ENCODE measurements at regions not wholly inside any gene's neighbourhood (a gene's known extent, or its start where the extent isn't known, plus 50 kb on each side); places are given as distances from the start of the nearest gene placed in this dataset.

DNA sequence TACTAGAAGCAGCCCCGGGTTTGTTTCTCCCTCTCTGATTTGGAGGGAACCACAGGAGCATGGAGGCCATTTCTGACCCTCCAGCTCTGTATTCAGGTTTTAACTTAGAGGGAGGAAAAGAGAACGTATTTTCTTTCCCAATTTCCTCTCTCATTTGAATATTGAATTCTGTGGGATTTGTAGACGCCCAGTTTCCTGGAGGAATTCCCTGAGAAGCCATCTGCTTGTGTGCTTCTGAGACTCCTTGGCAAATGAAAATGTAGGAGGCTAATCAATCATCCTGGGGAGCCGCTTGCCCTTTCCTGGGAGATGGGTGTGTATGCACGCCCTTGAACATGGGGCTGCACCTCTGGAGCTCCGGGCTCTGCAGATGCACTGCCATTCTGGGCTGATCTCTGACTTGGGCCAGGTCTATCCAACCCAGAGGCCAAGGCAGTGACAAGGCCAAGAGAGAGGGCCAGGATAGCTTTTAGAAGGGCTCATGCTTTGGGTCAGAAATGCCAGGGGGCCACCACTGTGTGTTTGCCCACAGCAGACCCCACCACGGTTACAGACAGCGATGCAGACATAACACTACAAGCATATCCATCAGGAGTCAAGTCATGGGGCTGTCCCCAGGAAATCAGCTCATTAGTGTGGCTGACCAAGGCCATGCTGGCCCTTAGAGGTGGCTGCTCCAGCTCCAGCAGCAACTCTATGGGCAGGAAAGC lies 174.5 kb downstream of the C5orf15 start:
- no peaks in the 10 kb centered on the region for H3K4me1 ChIP-seq
- TF ChIP-seq EP300 (IDR thresholded peaks at IDR 0.05) = no peak
- no peak for TF ChIP-seq POLR2A (IDR thresholded peaks at IDR 0.05)
- TF ChIP-seq, protein P1, sequence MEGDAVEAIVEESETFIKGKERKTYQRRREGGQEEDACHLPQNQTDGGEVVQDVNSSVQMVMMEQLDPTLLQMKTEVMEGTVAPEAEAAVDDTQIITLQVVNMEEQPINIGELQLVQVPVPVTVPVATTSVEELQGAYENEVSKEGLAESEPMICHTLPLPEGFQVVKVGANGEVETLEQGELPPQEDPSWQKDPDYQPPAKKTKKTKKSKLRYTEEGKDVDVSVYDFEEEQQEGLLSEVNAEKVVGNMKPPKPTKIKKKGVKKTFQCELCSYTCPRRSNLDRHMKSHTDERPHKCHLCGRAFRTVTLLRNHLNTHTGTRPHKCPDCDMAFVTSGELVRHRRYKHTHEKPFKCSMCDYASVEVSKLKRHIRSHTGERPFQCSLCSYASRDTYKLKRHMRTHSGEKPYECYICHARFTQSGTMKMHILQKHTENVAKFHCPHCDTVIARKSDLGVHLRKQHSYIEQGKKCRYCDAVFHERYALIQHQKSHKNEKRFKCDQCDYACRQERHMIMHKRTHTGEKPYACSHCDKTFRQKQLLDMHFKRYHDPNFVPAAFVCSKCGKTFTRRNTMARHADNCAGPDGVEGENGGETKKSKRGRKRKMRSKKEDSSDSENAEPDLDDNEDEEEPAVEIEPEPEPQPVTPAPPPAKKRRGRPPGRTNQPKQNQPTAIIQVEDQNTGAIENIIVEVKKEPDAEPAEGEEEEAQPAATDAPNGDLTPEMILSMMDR (IDR thresholded peaks at IDR 0.05) = no peak
- 82 to 85% methylated on average over 7 to 8 of the region's 8 CpGs for WGBS, 2 donors
- H3K27ac ChIP-seq = no peak overlapping the region
- H3K27me3 ChIP-seq = no peaks in the 10 kb centered on the region
- H3K36me3 ChIP-seq = no peaks in the 10 kb centered on the region
- DNase-seq (ENCODE audit: low spot score in 2 of 2) = no peak
- no peak overlapping the region for H3K4me3 ChIP-seq
- H3K9me3 ChIP-seq = no peaks in the 10 kb centered on the region

DNA sequence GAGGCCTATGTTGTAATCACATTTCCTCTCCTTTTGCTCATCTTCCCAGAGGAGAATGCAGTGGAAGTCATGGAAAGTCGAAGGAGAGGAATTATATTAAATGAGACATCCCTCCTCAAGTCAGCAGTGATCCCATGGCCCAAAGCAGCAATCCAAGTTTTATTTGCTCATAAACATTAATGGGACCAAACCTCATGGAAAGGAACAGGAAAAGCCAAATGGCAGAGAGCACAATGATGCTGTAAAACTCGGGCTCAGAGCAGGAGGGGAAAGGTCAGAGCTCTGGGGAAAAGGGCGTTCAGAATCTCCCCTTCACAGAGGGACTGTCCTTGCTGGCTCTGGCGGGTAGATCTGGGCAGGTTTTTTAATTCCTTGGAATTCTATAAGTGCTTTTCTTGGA lies 175.8 kb downstream of the C5orf15 start:
- DNase-seq (ENCODE audit: low spot score in 2 of 2) = no peak
- 22 to 23% methylated on average over 4 of the region's 4 CpGs for WGBS, 2 donors
- H3K27me3 ChIP-seq = no peaks in the 10 kb centered on the region
- no peak overlapping the region for H3K27ac ChIP-seq
- H3K4me1 ChIP-seq = no peaks in the 10 kb centered on the region
- H3K4me3 ChIP-seq = no peak overlapping the region
- TF ChIP-seq EP300 (IDR thresholded peaks at IDR 0.05) (no peak), POLR2A (IDR thresholded peaks at IDR 0.05) (no peak)
- TF ChIP-seq, protein P1 (IDR thresholded peaks at IDR 0.05) = no peak
- H3K36me3 ChIP-seq = no peaks in the 10 kb centered on the region
- no peaks in the 10 kb centered on the region for H3K9me3 ChIP-seq

DNA sequence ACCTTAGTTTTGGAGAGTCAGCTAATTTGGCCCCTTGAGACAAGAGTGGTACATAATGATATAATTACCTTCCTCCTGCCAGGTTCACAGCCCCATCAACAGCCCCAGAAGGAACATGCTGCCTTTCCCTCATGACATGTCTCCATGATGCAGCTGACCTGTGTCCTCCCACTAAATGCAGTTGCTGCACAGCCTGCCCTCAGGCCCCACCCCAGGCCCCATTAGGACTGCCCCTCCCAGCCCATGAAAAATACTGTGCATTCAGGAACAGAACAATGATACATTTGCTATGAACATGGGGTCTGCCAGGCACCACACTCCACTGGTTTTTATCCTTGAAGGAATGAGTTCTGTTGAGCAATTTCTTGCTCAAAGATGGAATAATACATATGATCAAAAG lies 176.4 kb downstream of the C5orf15 start:
- Histone ChIP-seq H3K27me3 (no peaks in the 10 kb centered on the region), H3K36me3 (no peaks in the 10 kb centered on the region), H3K27ac (no peak overlapping the region), H3K9me3 (no peaks in the 10 kb centered on the region), H3K4me3 (no peak overlapping the region), H3K4me1 (no peaks in the 10 kb centered on the region)
- no peak for DNase-seq (ENCODE audit: low spot score in 2 of 2)
- TF ChIP-seq POLR2A (IDR thresholded peaks at IDR 0.05) (no peak), EP300 (IDR thresholded peaks at IDR 0.05) (no peak)
- TF ChIP-seq, protein P1 (IDR thresholded peaks at IDR 0.05) = no peak

DNA sequence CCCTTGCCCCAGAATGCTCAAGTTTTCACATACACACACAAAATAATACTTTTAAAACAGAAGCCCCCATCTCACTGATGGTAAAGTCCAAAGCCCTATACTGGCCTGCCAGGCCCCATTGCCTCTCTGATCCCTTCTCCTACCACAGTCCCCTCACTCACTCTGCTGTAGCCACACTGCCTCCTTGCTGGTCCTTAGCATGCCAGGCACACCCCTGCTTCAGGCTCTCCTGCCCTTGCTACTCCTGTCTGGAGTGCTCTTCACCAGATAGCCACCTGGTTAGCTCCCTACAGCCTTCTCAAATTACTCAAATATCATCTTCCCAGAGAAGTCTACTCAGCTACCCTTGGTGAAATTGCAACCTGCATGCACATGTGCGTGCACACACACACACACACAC lies 177.5 kb downstream of the C5orf15 start:
- H3K4me3 ChIP-seq = no peak overlapping the region
- no peaks in the 10 kb centered on the region for H3K4me1 ChIP-seq
- H3K27me3 ChIP-seq = no peaks in the 10 kb centered on the region
- TF ChIP-seq EP300 (IDR thresholded peaks at IDR 0.05) = no peak
- WGBS, 2 donors = 53 to 100% methylated on average over 1 of the region's 1 CpG
- H3K9me3 ChIP-seq = no peaks in the 10 kb centered on the region
- no peak for DNase-seq (ENCODE audit: low spot score in 2 of 2)
- no peak overlapping the region for H3K27ac ChIP-seq
- no peaks in the 10 kb centered on the region for H3K36me3 ChIP-seq

DNA sequence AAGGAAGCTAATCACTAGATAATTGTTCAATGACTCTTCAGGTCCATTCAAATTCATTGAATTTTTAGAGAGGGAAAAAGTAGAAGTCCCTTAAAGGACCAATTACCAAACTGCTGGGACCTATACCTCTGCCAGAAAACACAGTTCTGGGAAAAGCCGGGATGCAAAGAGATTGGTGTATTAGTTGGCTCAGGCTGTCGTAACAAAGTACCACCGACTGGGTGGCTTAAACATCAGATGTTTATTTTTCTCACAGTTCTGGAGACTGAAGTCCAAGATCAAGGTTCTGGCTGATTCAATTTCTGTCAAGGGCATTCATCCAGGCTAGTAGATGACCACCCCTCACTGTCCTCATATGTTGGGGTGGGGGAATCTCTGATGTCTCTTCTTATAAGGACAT lies 177.1 kb upstream of the FSTL4 start:
- no peaks in the 10 kb centered on the region for H3K27me3 ChIP-seq
- no peak for DNase-seq (ENCODE audit: low spot score in 2 of 2)
- H3K36me3 ChIP-seq = no peaks in the 10 kb centered on the region
- no peak overlapping the region for H3K4me3 ChIP-seq
- no peaks in the 10 kb centered on the region for H3K4me1 ChIP-seq
- TF ChIP-seq POLR2A (IDR thresholded peaks at IDR 0.05) (no peak), EP300 (IDR thresholded peaks at IDR 0.05) (no peak)
- TF ChIP-seq, protein P1 (IDR thresholded peaks at IDR 0.05) = no peak
- H3K9me3 ChIP-seq = no peaks in the 10 kb centered on the region
- WGBS, 2 donors = 77 to 79% methylated on average over 3 of the region's 3 CpGs
- H3K27ac ChIP-seq = no peak overlapping the region

DNA sequence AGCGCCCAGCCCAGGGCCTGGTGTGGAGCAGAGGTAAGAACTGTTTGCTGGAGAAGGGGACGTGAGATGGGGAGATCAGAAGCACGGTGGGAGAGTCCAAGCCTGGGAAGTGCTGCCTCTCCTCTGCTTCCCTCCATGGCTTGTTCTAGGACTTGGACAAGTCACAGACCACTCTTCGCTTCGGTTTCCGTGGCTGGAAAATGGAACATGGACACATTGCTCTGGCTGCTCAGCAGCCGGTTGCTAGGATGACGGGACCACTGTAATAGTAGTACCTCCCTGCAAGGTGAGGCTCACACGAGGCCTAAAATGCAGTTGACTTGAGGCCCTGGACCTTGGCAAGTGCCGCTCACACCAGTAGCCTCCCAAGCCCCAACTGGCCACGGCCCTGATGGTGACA lies 175.8 kb upstream of the FSTL4 start:
- no peaks in the 10 kb centered on the region for H3K4me1 ChIP-seq
- no peaks in the 10 kb centered on the region for H3K27me3 ChIP-seq
- no peak overlapping the region for H3K4me3 ChIP-seq
- DNase-seq (ENCODE audit: low spot score in 2 of 2) = no peak
- WGBS, 2 donors = 89 to 93% methylated on average over 11 of the region's 11 CpGs
- H3K27ac ChIP-seq = no peak overlapping the region
- H3K9me3 ChIP-seq = no peaks in the 10 kb centered on the region
- TF ChIP-seq EP300 (IDR thresholded peaks at IDR 0.05) = no peak
- TF ChIP-seq, protein P1 (IDR thresholded peaks at IDR 0.05) = no peak
- TF ChIP-seq POLR2A (IDR thresholded peaks at IDR 0.05) = no peak
- H3K36me3 ChIP-seq = no peaks in the 10 kb centered on the region

Measured in tibial nerve (tissue), 4 donors.